Tibial nerve (tissue), 3 donors: ENCODE measurements at regions not wholly inside any gene's neighbourhood (a gene's known extent, or its start where the extent isn't known, plus 50 kb on each side); places are given as distances from the start of the nearest gene placed in this dataset.

ENCODE experiments used
- POLR2A ChIP-seq, 2 donors: fragments of 450-650 bp; IDR thresholded peaks; one replicate each; pipeline ENCODE4 v1.6.1; 2017; ENCODE audit warnings: antibody characterized with exemption in 2 of 2, mild to moderate bottlenecking in 2 of 2, moderate library complexity in 2 of 2
- TF ChIP-seq, protein P1 (sequence below), 5 experiments: fragments of 200-600 bp in 3 of 5; fragments of 450-650 bp in 2 of 5; sonication (generic) in 3 of 5; IDR thresholded peaks; one replicate each; pipeline ENCODE4 v1.5.1; 2016 to 2019; ENCODE audit warnings: antibody characterized with exemption in 5 of 5, mild to moderate bottlenecking in 3 of 5, moderate library complexity in 2 of 5

DNA sequence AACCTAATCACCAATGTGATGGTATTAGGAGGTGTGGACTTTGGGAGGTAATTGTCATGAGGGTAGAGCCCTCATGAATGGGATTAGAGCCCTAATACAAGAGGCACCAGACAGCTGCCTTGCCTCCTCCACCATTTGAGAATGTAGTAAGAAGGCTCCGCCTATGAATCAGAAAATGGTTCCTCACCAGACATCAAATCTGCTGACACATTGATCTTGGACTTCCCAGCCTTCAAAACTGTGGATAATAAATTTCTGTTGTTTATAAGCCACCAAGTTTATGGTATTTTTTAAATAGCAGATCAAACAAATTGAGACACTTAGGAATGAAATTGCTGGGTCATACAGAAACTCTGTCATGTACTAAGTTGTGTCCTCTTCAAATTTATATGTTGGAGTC lies 56.8 kb upstream of the COL6A5 start:
- TF ChIP-seq, protein P1, sequence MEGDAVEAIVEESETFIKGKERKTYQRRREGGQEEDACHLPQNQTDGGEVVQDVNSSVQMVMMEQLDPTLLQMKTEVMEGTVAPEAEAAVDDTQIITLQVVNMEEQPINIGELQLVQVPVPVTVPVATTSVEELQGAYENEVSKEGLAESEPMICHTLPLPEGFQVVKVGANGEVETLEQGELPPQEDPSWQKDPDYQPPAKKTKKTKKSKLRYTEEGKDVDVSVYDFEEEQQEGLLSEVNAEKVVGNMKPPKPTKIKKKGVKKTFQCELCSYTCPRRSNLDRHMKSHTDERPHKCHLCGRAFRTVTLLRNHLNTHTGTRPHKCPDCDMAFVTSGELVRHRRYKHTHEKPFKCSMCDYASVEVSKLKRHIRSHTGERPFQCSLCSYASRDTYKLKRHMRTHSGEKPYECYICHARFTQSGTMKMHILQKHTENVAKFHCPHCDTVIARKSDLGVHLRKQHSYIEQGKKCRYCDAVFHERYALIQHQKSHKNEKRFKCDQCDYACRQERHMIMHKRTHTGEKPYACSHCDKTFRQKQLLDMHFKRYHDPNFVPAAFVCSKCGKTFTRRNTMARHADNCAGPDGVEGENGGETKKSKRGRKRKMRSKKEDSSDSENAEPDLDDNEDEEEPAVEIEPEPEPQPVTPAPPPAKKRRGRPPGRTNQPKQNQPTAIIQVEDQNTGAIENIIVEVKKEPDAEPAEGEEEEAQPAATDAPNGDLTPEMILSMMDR (IDR thresholded peaks at IDR 0.05) = no peak
- no peak for TF ChIP-seq POLR2A (IDR thresholded peaks at IDR 0.05)
